Activated CD4-positive, alpha-beta memory T cell treated with anti-CD3 and anti-CD28 coated beads for 36 hours (primary cell): ENCODE measurements at regions not wholly inside any gene's neighbourhood (a gene's known extent, or its start where the extent isn't known, plus 50 kb on each side); places are given as distances from the start of the nearest gene placed in this dataset.
"Not testable (repeated sequence)": the region's sequence is repeated elsewhere in the genome, so short reads cannot be mapped to it uniquely, and the experiment has no call there.

Source experiments
- CTCF ChIA-PET: fragments of 350-600 bp; sonication (Branson Sonifier 250); formaldehyde crosslinking; loops from one replicate; lab custom pipeline; 2021; ENCODE audit warnings: antibody characterized with exemption, inconsistent platforms; lab: Charles Lee
- POLR2A ChIA-PET: fragments of 350-600 bp; sonication (Branson Sonifier 250); formaldehyde crosslinking; loops from one replicate; lab custom pipeline; 2021; ENCODE audit warnings: antibody characterized with exemption; lab: Charles Lee
- DNase-seq: peaks from one replicate; pipeline ENCODE4 v3.0.0-alpha.2; 2020
- H3K27ac Mint-ChIP-seq: one replicate; pipeline ENCODE4 v1.8.0; 2021; ENCODE audit warnings: mixed read lengths
- H3K27me3 Mint-ChIP-seq: one replicate; pipeline ENCODE4 v1.8.0; 2021; ENCODE audit warnings: mixed read lengths
- H3K36me3 Mint-ChIP-seq: one replicate; pipeline ENCODE4 v1.8.0; 2021; ENCODE audit warnings: mixed read lengths
- H3K4me1 Mint-ChIP-seq: one replicate; pipeline ENCODE4 v1.8.0; 2021; ENCODE audit warnings: low read depth, mixed read lengths
- H3K4me3 Mint-ChIP-seq: one replicate; pipeline ENCODE4 v1.8.0; 2021; ENCODE audit warnings: mild to moderate bottlenecking, mixed read lengths
- H3K9me3 Mint-ChIP-seq: one replicate; pipeline ENCODE4 v1.8.0; 2021; ENCODE audit warnings: mixed read lengths
- intact Hi-C: fragments of 100-400 bp; cut with micrococcal nuclease; formaldehyde crosslinking; loops from one replicate; pipeline ENCODE4 v1.15.1; 2023

DNA sequence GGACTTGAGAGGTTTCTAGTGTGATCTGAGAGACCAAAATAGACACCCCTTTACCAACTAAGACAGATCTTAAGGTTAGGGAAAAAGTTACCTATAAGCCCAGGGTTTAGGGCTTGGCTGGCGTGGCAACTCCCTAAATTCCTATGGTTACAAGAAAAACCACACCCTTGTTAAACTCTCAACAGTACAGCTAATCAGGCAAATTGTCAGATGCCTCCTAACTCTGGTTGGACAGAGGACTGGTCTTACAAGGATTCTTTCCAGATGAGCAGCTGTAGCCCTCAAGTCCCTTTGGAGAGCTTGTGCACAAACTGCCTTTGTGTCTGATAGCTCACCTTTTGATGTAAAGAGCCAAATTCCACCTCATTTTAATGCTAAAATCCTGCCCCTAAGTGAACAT lies 136.9 kb downstream of the BCL2L11 start:
- CTCF ChIA-PET, intact Hi-C loops, H3K4me3 Mint-ChIP-seq, H3K27me3 Mint-ChIP-seq, POLR2A ChIA-PET, H3K36me3 Mint-ChIP-seq, DNase-seq, H3K9me3 Mint-ChIP-seq, H3K27ac Mint-ChIP-seq, H3K4me1 Mint-ChIP-seq: not testable (repeated sequence)

GRCh38 chr2:111258318-111258717 lies 137.6 kb downstream of the BCL2L11 start:
- POLR2A ChIA-PET, H3K27me3 Mint-ChIP-seq, H3K36me3 Mint-ChIP-seq, H3K27ac Mint-ChIP-seq, CTCF ChIA-PET, H3K9me3 Mint-ChIP-seq, H3K4me1 Mint-ChIP-seq, H3K4me3 Mint-ChIP-seq, intact Hi-C loops, DNase-seq: not testable (repeated sequence)

- POLR2A ChIA-PET, H3K4me3 Mint-ChIP-seq, CTCF ChIA-PET, intact Hi-C loops, DNase-seq, H3K9me3 Mint-ChIP-seq, H3K36me3 Mint-ChIP-seq, H3K27me3 Mint-ChIP-seq, H3K4me1 Mint-ChIP-seq, H3K27ac Mint-ChIP-seq: not testable (repeated sequence)
These were observed 142.1 kb downstream of the BCL2L11 start for GRCh38 chr2:111262627-111263379.

GRCh38 chr2:111263380-111264017 lies 142.8 kb downstream of the BCL2L11 start:
- CTCF ChIA-PET, H3K27ac Mint-ChIP-seq, H3K4me1 Mint-ChIP-seq, DNase-seq, H3K27me3 Mint-ChIP-seq, H3K36me3 Mint-ChIP-seq, POLR2A ChIA-PET, H3K4me3 Mint-ChIP-seq, intact Hi-C loops, H3K9me3 Mint-ChIP-seq: not testable (repeated sequence)

DNA sequence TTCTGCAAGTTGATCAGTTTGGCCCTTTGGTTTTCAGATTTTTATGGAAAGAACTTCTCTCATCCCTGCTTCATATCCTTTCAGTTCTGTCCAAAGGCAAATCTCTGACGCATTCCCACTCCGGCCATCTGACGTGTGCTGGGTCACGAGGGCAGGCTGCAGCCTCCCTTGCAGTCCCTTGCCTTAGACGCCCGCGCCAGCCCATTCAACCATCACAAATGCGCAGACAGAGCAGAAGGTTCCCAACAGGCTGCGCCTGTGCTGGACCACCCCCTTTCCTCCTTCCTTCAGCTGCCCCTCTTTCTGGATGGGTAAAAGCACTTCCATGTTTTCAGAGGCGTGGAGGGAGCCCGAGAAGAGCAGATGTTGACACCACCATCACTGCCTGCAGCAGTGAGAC lies 144.2 kb downstream of the BCL2L11 start:
- DNase-seq, H3K27me3 Mint-ChIP-seq, intact Hi-C loops, H3K4me1 Mint-ChIP-seq, H3K36me3 Mint-ChIP-seq, POLR2A ChIA-PET, H3K4me3 Mint-ChIP-seq, CTCF ChIA-PET, H3K9me3 Mint-ChIP-seq, H3K27ac Mint-ChIP-seq: not testable (repeated sequence)

GRCh38 chr2:111266556-111266955 lies 145.8 kb downstream of the BCL2L11 start:
- H3K4me3 Mint-ChIP-seq, H3K9me3 Mint-ChIP-seq, H3K4me1 Mint-ChIP-seq, H3K27ac Mint-ChIP-seq, POLR2A ChIA-PET, H3K27me3 Mint-ChIP-seq, DNase-seq, intact Hi-C loops, H3K36me3 Mint-ChIP-seq, CTCF ChIA-PET: not testable (repeated sequence)

DNA sequence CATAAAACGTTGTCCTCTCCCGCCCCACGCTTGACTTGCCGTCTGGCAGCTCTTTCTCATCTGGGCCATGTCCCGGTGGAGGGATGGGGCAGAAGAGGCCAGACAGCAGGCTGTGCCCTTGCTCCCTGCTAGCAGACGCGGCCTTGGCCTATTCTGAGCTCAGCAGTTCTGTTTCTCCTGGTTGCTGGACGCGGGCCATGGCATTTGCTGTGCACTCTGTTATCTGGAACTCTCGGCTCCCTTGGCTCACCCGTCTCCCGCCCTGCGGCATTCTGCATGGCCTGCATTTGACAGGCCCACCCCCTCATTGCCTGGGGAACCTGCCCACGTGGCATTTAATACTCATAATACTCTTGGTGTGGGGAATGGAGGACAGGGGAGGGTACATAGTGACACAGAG lies 146.3 kb downstream of the BCL2L11 start:
- POLR2A ChIA-PET: not testable (repeated sequence)

GRCh38 chr2:111269761-111270323 lies 149.1 kb downstream of the BCL2L11 start:
- H3K4me3 Mint-ChIP-seq, intact Hi-C loops, H3K4me1 Mint-ChIP-seq, DNase-seq, CTCF ChIA-PET, H3K9me3 Mint-ChIP-seq, H3K27ac Mint-ChIP-seq, POLR2A ChIA-PET, H3K36me3 Mint-ChIP-seq, H3K27me3 Mint-ChIP-seq: not testable (repeated sequence)

More for the DNA sequence above, 146.3 kb downstream of the BCL2L11 start:
- H3K36me3 Mint-ChIP-seq, H3K4me1 Mint-ChIP-seq, H3K9me3 Mint-ChIP-seq, intact Hi-C loops, H3K4me3 Mint-ChIP-seq, DNase-seq, H3K27ac Mint-ChIP-seq, H3K27me3 Mint-ChIP-seq, CTCF ChIA-PET: not testable (repeated sequence)

DNA sequence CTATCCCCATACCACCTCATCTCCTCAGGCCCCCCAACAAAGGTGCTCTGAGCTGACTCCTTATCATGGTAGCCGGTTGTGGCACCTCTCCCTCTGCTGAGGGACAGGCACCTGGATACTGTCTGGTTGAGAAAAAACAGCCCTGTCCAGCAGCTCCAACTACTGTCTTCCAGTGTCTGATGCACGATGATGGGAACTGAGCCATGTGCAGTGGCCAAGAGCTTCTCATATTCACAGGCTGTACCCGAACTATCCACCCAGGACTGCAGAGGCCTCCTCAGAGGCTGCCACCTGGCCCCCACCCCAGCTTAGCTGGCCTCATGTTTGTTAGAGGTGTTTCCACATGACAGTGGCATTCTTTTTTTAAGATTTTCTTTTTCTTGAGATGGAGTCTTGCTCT lies 149.9 kb downstream of the BCL2L11 start:
- H3K9me3 Mint-ChIP-seq, POLR2A ChIA-PET, H3K4me3 Mint-ChIP-seq, H3K27ac Mint-ChIP-seq, H3K27me3 Mint-ChIP-seq, intact Hi-C loops, CTCF ChIA-PET, H3K36me3 Mint-ChIP-seq, H3K4me1 Mint-ChIP-seq, DNase-seq: not testable (repeated sequence)

DNA sequence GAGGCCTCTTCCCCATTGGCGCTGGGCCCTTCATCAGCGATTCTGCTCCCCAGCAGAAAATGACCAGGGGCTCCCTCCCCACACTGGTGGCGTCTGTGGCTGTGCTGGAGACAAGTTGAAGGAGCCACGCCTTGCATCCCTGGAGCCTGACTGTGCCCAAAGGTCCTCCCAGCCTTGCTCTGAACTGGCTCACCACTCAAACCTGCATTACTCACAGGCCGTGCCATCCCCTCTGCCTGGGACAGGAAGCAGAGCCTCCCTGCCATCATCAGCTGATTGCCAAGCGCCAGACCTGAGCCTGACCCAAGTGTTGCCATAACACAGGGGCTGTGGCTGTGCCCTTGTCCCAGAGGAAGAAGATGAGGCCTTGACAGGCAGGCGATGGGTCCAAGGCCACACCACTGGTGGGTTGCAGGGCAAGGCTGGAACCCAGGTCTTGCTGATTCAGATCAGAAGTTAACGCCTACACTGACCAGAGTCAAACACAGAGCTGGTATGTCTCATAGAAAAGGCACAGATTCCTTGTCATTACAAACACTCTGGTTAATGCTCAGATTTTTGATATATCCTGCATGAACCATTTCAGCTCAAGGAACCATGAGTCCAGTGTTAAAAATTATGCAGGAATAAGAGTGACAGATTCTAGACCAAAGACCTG lies 151.1 kb downstream of the BCL2L11 start:
- DNase-seq, H3K36me3 Mint-ChIP-seq, CTCF ChIA-PET, POLR2A ChIA-PET, H3K4me1 Mint-ChIP-seq, intact Hi-C loops, H3K9me3 Mint-ChIP-seq, H3K27me3 Mint-ChIP-seq, H3K4me3 Mint-ChIP-seq, H3K27ac Mint-ChIP-seq: not testable (repeated sequence)

DNA sequence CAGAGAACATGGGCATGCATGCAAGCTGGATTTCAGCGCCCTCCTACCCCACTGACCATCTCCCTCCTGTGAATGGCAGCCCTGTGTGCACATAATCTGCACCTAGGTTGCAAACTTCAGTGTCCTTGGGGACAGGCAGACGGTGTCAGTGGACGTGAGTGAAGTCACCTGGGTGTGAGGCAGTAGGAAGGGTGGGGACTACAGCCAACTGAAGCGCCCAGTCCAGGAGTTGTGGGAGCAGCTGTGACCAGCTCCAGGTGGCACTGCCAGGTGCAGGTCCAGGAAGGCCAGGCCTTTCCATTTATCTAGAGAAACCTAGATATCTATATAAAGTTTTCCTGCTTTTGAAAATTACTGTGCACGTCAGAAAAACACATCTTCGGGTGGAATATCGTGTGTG lies 152.3 kb downstream of the BCL2L11 start:
- H3K27me3 Mint-ChIP-seq, DNase-seq, H3K27ac Mint-ChIP-seq, H3K9me3 Mint-ChIP-seq, H3K4me3 Mint-ChIP-seq, intact Hi-C loops, H3K4me1 Mint-ChIP-seq, CTCF ChIA-PET, H3K36me3 Mint-ChIP-seq, POLR2A ChIA-PET: not testable (repeated sequence)

- DNase-seq, H3K27ac Mint-ChIP-seq, H3K36me3 Mint-ChIP-seq, POLR2A ChIA-PET, H3K9me3 Mint-ChIP-seq, H3K27me3 Mint-ChIP-seq, H3K4me3 Mint-ChIP-seq, H3K4me1 Mint-ChIP-seq, intact Hi-C loops, CTCF ChIA-PET: not testable (repeated sequence)
These were observed 154.5 kb downstream of the BCL2L11 start for GRCh38 chr2:111275047-111275853.
